Thymus (tissue), 11 donors: ENCODE measurements at regions not wholly inside any gene's neighbourhood (a gene's known extent, or its start where the extent isn't known, plus 50 kb on each side); places are given as distances from the start of the nearest gene placed in this dataset.

ENCODE experiments used
- DNase-seq, 9 donors: peaks; one replicate each; pipeline ENCODE4 v3.0.0-alpha.2; 2013; ENCODE audit warnings: low spot score in 9 of 9, low read depth in 6 of 9, missing footprints in 1 of 9
- H3K27ac ChIP-seq, 2 donors: one replicate each; pipeline ENCODE4 v1.5.1; 2013; ENCODE audit warnings: control low read depth in 1 of 2, low read depth in 1 of 2, low read length in 1 of 2, mild to moderate bottlenecking in 1 of 2, moderate library complexity in 1 of 2
- H3K27me3 ChIP-seq, 2 donors: one replicate each; pipeline ENCODE4 v1.5.1; 2013; ENCODE audit warnings: low read length in 1 of 2; ENCODE audit not compliant: control insufficient read depth in 2 of 2, insufficient read depth in 1 of 2
- H3K36me3 ChIP-seq, 2 donors: one replicate each; pipeline ENCODE4 v1.5.1; 2013; ENCODE audit warnings: low read length in 1 of 2, mild to moderate bottlenecking in 1 of 2, moderate library complexity in 1 of 2; ENCODE audit not compliant: control insufficient read depth in 2 of 2, insufficient read depth in 2 of 2
- H3K4me1 ChIP-seq, 2 donors: one replicate each; pipeline ENCODE4 v1.5.1; 2013; ENCODE audit warnings: low read length in 2 of 2; ENCODE audit not compliant: control insufficient read depth in 2 of 2, insufficient read depth in 2 of 2
- H3K4me3 ChIP-seq, 2 donors: one replicate each; pipeline ENCODE4 v1.5.1; 2013; ENCODE audit warnings: low read length in 2 of 2, control low read depth in 1 of 2, mild to moderate bottlenecking in 1 of 2
- H3K9me3 ChIP-seq, 2 donors: one replicate each; pipeline ENCODE4 v1.5.1; 2013; ENCODE audit warnings: low read length in 1 of 2, mild to moderate bottlenecking in 1 of 2; ENCODE audit not compliant: control insufficient read depth in 2 of 2, insufficient read depth in 1 of 2
- WGBS: extraction: QIAGEN DNeasy Blood & Tissue Kit; methylation state at CpG from one replicate; pipeline ENCODE4 v1.1.7; 2013; 5-methylcytosine and 5-hydroxymethylcytosine counted together
- donor health status: healthy.

DNA sequence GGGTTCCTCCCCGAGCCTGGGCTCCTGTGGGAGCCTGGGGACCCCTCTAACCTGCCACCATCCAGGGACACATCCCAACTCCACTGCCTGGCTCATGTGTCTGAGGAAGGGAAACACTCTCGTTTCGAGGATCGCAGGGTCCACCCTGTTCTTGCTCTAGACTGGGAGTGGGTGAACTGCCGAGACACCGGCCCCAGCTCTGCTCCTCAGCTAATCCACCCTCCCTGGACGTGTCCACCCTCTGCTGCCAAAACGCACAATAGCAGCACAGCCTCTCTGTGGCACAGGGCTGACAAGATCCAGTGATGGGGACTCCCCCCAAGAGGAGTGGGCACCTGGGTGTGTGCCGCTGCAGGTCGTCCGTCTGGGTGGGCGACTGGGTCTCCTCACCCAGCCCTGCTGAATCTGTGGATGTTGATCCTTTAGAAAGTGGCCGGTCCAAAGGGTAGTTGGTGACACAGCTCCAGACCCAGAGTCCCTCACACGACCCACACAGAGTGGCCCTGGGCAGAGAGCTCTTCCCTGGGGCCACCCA lies 65.2 kb upstream of the FAM20C start:
- Histone ChIP-seq H3K36me3 (no peaks in the 10 kb centered on the region), H3K9me3 (no peaks in the 10 kb centered on the region), H3K4me1 (no peaks in the 10 kb centered on the region), H3K27ac (no peak overlapping the region), H3K4me3 (no peak overlapping the region), H3K27me3 (no peaks in the 10 kb centered on the region)
- WGBS: 92% methylated on average over 14 of the region's 14 CpGs
- no peak for DNase-seq

GRCh38 chr7:128171-129080 lies 63.9 kb upstream of the FAM20C start:
- Histone ChIP-seq H3K27me3 (peaks cover 0 to 2% of the 10 kb centered on the region in 2 donors), H3K4me3 (no peak overlapping the region), H3K36me3 (no peaks in the 10 kb centered on the region), H3K27ac (no peak overlapping the region), H3K9me3 (no peaks in the 10 kb centered on the region), H3K4me1 (no peaks in the 10 kb centered on the region)
- DNase-seq: no peak
- 91% methylated on average over 23 of the region's 23 CpGs for WGBS

DNA sequence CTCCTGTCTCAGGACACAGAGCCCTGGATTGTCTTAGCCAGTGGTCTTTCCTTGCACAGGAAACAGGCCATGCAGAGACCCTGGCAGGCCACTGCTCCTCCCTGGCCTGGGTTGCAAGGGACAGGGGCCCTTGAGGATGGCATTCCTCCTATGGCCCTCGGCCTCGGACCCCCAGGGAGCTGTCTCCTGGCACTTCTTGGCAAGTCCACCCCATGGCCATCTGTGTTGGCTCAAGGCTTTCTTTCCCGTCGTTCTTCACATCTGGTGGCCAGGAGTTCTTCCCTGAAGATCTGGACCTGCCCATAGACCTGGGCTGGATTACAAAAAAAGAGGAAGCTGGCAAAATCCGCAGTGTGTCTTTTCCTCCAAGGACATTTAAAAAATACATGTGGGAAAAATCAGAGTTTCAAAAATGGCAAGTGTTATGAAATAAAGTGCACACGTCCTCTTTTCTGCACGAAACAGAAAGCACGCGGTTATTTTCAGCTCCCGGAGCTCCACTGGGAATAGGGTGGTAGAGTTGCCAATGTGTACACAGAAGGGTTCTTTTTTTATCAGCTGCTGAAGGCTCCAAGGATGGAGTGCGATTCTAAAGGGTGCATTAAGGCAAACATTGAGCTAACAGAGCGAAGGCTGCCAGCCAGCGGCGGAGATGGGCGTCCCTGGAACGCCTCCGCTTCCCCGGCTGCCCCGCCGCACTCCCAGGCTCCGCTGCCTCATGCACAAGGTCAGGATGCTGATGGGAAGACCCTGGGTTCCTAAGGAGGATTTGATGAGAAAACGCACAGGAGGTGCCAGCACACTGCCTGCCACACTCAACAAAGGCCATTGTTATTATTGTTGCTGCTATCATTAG lies 62.8 kb upstream of the FAM20C start:
- Histone ChIP-seq H3K27ac (no peak overlapping the region), H3K36me3 (no peaks in the 10 kb centered on the region), H3K27me3 (peaks cover 0 to 2% of the 10 kb centered on the region in 2 donors), H3K4me1 (no peaks in the 10 kb centered on the region), H3K4me3 (no peak overlapping the region), H3K9me3 (no peaks in the 10 kb centered on the region)
- no peak for DNase-seq
- 91% methylated on average over 22 of the region's 22 CpGs for WGBS

- Histone ChIP-seq H3K9me3 (no peaks in the 10 kb centered on the region), H3K36me3 (no peaks in the 10 kb centered on the region), H3K4me3 (no peak overlapping the region), H3K27ac (no peak overlapping the region), H3K4me1 (no peaks in the 10 kb centered on the region), H3K27me3 (peaks cover 0 to 2% of the 10 kb centered on the region in 2 donors)
- DNase-seq: no peak
- 91% methylated on average over 7 of the region's 7 CpGs for WGBS
Measured at GRCh38 chr7:130222-130572, 62.2 kb upstream of the FAM20C start.

GRCh38 chr7:130875-131780 lies 61.2 kb upstream of the FAM20C start:
- H3K4me3 ChIP-seq: no peak overlapping the region
- H3K4me1 ChIP-seq: no peaks in the 10 kb centered on the region
- no peaks in the 10 kb centered on the region for H3K36me3 ChIP-seq
- DNase-seq: no peak
- WGBS: 87% methylated on average over 19 of the region's 19 CpGs
- H3K27me3 ChIP-seq: peaks cover 0 to 2% of the 10 kb centered on the region in 2 donors
- no peak overlapping the region for H3K27ac ChIP-seq
- H3K9me3 ChIP-seq: no peaks in the 10 kb centered on the region

DNA sequence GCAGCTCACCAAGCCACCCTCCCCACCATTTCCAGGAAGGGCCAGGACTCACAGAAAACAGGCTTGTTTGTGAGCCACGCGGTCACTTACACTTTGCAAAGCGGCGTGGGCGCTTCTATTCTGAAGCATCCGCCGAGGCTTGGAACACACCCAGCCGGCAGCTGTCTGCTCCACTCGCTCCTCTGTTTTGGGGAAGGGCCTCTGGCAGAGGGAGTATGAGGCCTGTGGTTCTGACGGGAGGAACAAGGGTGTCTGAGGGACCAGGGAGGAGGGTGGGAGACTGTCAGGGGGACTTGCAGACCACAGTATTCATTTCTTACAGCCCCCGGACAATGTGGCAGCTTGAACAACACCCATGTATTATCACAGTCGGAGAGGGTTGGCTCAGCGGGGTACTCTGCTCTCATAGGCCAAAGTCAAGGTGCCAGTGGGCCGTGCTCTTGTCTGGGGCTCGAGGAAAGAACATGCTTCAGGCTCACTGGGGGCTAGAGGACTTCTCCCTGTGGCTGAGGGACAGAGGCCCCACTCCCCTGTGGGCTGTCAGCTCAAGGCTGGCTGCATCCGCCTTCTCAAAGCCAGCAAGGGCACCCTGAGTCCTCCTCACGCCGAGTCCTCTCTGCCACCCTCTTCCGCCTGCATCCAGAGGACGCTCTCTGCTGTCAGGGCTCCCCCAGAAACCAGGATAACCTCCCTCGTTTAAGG lies 60.4 kb upstream of the FAM20C start:
- Histone ChIP-seq H3K27ac (no peak overlapping the region), H3K9me3 (no peaks in the 10 kb centered on the region), H3K27me3 (peaks cover 0 to 2% of the 10 kb centered on the region in 2 donors), H3K4me3 (no peak overlapping the region), H3K4me1 (no peaks in the 10 kb centered on the region), H3K36me3 (no peaks in the 10 kb centered on the region)
- no peak for DNase-seq
- 93% methylated on average over 21 of the region's 21 CpGs for WGBS

DNA sequence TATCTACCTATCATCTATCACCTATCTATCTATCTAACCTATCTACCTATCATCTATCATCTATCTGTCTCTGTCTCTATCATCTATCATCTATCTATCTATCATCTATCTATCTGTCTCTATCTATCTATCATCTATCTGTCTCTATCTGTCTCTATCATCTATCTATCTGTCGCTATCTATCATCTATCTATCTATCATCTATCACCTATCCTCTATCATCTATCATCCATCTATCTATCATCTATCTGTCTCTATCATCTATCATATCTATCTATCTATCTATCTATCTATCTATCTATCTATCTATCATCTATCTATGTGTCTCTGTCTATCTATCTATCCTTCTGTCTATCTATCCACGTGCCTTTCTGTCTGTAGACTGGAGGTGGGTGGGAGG lies 59.5 kb upstream of the FAM20C start:
- 86% methylated on average over 2 of the region's 2 CpGs for WGBS
- H3K4me1 ChIP-seq: no peaks in the 10 kb centered on the region

GRCh38 chr7:133470-133869 lies 58.9 kb upstream of the FAM20C start:
- WGBS: 87% methylated on average over 11 of the region's 11 CpGs
- Histone ChIP-seq H3K36me3 (no peaks in the 10 kb centered on the region), H3K27ac (no peak overlapping the region), H3K27me3 (peaks cover 0 to 2% of the 10 kb centered on the region in 2 donors), H3K4me3 (no peak overlapping the region), H3K9me3 (no peaks in the 10 kb centered on the region), H3K4me1 (no peaks in the 10 kb centered on the region)
- DNase-seq: no peak

More for the DNA sequence above, 59.5 kb upstream of the FAM20C start:
- no peak for DNase-seq
- peaks cover 0 to 2% of the 10 kb centered on the region in 2 donors for H3K27me3 ChIP-seq
- no peak overlapping the region for H3K4me3 ChIP-seq
- H3K9me3 ChIP-seq: no peaks in the 10 kb centered on the region
- H3K36me3 ChIP-seq: no peaks in the 10 kb centered on the region
- no peak overlapping the region for H3K27ac ChIP-seq
